Gastroesophageal sphincter (tissue), 2 donors: ENCODE measurements at regions not wholly inside any gene's neighbourhood (a gene's known extent, or its start where the extent isn't known, plus 50 kb on each side); places are given as distances from the start of the nearest gene placed in this dataset.

ENCODE experiments used
- POLR2A ChIP-seq, 2 donors: fragments of 450-650 bp; IDR thresholded peaks; one replicate each; pipeline ENCODE4 v1.6.1; 2017; ENCODE audit warnings: antibody characterized with exemption in 2 of 2, mild to moderate bottlenecking in 2 of 2, moderate library complexity in 1 of 2
- POLR2AphosphoS5 ChIP-seq: sonication (generic); formaldehyde crosslinking; IDR thresholded peaks from one replicate; pipeline ENCODE4 v1.6.1; 2017; ENCODE audit warnings: antibody characterized with exemption

DNA sequence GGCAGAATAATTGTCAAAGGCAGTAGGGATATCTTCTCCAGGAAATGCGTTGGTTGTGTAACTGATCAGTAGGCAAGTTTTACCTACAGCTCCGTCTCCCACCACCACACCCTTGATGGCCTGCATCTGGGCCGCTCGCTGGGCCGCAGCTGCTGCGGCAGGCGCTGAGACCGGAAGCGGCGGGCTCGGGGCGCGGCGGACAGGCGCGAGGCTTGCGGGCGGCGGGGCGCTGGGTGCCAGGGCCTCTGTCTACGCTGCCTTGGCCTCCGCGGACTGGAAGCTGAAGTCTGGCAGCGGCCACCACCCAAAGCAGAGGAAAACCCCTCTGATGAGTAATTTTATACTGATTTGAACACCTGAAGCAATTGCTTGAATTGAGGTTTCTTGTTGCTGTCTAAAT is 124.2 kb upstream of the ZIC3 start:
- TF ChIP-seq POLR2AphosphoS5, result no peak
- TF ChIP-seq POLR2A (IDR thresholded peaks at IDR 0.05), result no peak
